Transverse colon (tissue), 4 donors: ENCODE measurements at regions not wholly inside any gene's neighbourhood (a gene's known extent, or its start where the extent isn't known, plus 50 kb on each side); places are given as distances from the start of the nearest gene placed in this dataset.

Source experiments
- CTCF ChIP-seq, 5 experiments: fragments of 200-600 bp in 3 of 5; fragments of 450-650 bp in 2 of 5; sonication (generic) in 3 of 5; IDR thresholded peaks; 1 replicate in 2 of 5; 2 replicates in 3 of 5; pipeline ENCODE4 v1.5.1; 2016 to 2017; ENCODE audit warnings: antibody characterized with exemption in 5 of 5, inconsistent platforms in 3 of 5, mild to moderate bottlenecking in 2 of 5, moderate library complexity in 1 of 5
- EP300 ChIP-seq: sonication (generic); formaldehyde crosslinking; IDR thresholded peaks from one replicate; pipeline ENCODE4 v1.6.1; 2017; ENCODE audit warnings: antibody characterized with exemption, low read depth
- POLR2A ChIP-seq: fragments of 450-650 bp; IDR thresholded peaks from one replicate; pipeline ENCODE4 v1.6.1; 2016; ENCODE audit warnings: antibody characterized with exemption, mild to moderate bottlenecking, moderate library complexity
- POLR2AphosphoS5 ChIP-seq, 3 donors: sonication (generic); formaldehyde crosslinking; IDR thresholded peaks; one replicate each; pipeline ENCODE4 v1.6.1; 2016; ENCODE audit warnings: antibody characterized with exemption in 3 of 3

- TF ChIP-seq CTCF (IDR thresholded peaks at IDR 0.05) (no peak), EP300 (no peak), POLR2AphosphoS5 (IDR thresholded peaks at IDR 0.05) (no peak), POLR2A (no peak)
These were observed 136.0 kb upstream of the CNR1 start for GRCh38 chr6:88301888-88302768.
